ENCODE measurements at regions not wholly inside any gene's neighbourhood (a gene's known extent, or its start where the extent isn't known, plus 50 kb on each side); places are given as distances from the start of the nearest gene placed in this dataset.

GRCh38 chr20:50253101-50253500 is 62.5 kb downstream of the CEBPB start (continued):
- TF ChIP-seq E2F4 (CRISPR knock-in tag; IDR thresholded peaks at IDR 0.05; ENCODE audit: borderline replicate concordance, low read depth) (no peak), ATF3 (CRISPR knock-in tag; conservative IDR thresholded peaks at IDR 0.05) (no peak), CBFB (CRISPR knock-in tag; IDR thresholded peaks at IDR 0.05; ENCODE audit: low read depth) (no peak), SMAD3 (CRISPR knock-in tag; IDR thresholded peaks at IDR 0.05; ENCODE audit: borderline replicate concordance) (no peak), TCF7 (CRISPR knock-in tag; IDR thresholded peaks at IDR 0.05; ENCODE audit: low read depth) (no peak), ZNF425 (CRISPR knock-in tag; conservative IDR thresholded peaks at IDR 0.05) (no peak), RELA (CRISPR knock-in tag; IDR thresholded peaks at IDR 0.05; ENCODE audit: borderline replicate concordance) (no peak), SP1 (CRISPR knock-in tag; conservative IDR thresholded peaks at IDR 0.05) (no peak)
- TF ChIP-seq, protein P1, sequence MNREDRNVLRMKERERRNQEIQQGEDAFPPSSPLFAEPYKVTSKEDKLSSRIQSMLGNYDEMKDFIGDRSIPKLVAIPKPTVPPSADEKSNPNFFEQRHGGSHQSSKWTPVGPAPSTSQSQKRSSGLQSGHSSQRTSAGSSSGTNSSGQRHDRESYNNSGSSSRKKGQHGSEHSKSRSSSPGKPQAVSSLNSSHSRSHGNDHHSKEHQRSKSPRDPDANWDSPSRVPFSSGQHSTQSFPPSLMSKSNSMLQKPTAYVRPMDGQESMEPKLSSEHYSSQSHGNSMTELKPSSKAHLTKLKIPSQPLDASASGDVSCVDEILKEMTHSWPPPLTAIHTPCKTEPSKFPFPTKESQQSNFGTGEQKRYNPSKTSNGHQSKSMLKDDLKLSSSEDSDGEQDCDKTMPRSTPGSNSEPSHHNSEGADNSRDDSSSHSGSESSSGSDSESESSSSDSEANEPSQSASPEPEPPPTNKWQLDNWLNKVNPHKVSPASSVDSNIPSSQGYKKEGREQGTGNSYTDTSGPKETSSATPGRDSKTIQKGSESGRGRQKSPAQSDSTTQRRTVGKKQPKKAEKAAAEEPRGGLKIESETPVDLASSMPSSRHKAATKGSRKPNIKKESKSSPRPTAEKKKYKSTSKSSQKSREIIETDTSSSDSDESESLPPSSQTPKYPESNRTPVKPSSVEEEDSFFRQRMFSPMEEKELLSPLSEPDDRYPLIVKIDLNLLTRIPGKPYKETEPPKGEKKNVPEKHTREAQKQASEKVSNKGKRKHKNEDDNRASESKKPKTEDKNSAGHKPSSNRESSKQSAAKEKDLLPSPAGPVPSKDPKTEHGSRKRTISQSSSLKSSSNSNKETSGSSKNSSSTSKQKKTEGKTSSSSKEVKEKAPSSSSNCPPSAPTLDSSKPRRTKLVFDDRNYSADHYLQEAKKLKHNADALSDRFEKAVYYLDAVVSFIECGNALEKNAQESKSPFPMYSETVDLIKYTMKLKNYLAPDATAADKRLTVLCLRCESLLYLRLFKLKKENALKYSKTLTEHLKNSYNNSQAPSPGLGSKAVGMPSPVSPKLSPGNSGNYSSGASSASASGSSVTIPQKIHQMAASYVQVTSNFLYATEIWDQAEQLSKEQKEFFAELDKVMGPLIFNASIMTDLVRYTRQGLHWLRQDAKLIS (CRISPR knock-in tag; IDR thresholded peaks at IDR 0.05; ENCODE audit: borderline replicate concordance): no peak
- TF ChIP-seq, protein P2, sequence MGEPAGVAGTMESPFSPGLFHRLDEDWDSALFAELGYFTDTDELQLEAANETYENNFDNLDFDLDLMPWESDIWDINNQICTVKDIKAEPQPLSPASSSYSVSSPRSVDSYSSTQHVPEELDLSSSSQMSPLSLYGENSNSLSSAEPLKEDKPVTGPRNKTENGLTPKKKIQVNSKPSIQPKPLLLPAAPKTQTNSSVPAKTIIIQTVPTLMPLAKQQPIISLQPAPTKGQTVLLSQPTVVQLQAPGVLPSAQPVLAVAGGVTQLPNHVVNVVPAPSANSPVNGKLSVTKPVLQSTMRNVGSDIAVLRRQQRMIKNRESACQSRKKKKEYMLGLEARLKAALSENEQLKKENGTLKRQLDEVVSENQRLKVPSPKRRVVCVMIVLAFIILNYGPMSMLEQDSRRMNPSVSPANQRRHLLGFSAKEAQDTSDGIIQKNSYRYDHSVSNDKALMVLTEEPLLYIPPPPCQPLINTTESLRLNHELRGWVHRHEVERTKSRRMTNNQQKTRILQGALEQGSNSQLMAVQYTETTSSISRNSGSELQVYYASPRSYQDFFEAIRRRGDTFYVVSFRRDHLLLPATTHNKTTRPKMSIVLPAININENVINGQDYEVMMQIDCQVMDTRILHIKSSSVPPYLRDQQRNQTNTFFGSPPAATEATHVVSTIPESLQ (CRISPR knock-in tag; IDR thresholded peaks at IDR 0.05): no peak
- TF ChIP-seq, protein P3, sequence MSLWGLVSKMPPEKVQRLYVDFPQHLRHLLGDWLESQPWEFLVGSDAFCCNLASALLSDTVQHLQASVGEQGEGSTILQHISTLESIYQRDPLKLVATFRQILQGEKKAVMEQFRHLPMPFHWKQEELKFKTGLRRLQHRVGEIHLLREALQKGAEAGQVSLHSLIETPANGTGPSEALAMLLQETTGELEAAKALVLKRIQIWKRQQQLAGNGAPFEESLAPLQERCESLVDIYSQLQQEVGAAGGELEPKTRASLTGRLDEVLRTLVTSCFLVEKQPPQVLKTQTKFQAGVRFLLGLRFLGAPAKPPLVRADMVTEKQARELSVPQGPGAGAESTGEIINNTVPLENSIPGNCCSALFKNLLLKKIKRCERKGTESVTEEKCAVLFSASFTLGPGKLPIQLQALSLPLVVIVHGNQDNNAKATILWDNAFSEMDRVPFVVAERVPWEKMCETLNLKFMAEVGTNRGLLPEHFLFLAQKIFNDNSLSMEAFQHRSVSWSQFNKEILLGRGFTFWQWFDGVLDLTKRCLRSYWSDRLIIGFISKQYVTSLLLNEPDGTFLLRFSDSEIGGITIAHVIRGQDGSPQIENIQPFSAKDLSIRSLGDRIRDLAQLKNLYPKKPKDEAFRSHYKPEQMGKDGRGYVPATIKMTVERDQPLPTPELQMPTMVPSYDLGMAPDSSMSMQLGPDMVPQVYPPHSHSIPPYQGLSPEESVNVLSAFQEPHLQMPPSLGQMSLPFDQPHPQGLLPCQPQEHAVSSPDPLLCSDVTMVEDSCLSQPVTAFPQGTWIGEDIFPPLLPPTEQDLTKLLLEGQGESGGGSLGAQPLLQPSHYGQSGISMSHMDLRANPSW (CRISPR knock-in tag; conservative IDR thresholded peaks at IDR 0.05; ENCODE audit: low read depth): no peak
- TF ChIP-seq, protein P4, sequence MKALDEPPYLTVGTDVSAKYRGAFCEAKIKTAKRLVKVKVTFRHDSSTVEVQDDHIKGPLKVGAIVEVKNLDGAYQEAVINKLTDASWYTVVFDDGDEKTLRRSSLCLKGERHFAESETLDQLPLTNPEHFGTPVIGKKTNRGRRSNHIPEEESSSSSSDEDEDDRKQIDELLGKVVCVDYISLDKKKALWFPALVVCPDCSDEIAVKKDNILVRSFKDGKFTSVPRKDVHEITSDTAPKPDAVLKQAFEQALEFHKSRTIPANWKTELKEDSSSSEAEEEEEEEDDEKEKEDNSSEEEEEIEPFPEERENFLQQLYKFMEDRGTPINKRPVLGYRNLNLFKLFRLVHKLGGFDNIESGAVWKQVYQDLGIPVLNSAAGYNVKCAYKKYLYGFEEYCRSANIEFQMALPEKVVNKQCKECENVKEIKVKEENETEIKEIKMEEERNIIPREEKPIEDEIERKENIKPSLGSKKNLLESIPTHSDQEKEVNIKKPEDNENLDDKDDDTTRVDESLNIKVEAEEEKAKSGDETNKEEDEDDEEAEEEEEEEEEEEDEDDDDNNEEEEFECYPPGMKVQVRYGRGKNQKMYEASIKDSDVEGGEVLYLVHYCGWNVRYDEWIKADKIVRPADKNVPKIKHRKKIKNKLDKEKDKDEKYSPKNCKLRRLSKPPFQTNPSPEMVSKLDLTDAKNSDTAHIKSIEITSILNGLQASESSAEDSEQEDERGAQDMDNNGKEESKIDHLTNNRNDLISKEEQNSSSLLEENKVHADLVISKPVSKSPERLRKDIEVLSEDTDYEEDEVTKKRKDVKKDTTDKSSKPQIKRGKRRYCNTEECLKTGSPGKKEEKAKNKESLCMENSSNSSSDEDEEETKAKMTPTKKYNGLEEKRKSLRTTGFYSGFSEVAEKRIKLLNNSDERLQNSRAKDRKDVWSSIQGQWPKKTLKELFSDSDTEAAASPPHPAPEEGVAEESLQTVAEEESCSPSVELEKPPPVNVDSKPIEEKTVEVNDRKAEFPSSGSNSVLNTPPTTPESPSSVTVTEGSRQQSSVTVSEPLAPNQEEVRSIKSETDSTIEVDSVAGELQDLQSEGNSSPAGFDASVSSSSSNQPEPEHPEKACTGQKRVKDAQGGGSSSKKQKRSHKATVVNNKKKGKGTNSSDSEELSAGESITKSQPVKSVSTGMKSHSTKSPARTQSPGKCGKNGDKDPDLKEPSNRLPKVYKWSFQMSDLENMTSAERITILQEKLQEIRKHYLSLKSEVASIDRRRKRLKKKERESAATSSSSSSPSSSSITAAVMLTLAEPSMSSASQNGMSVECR (CRISPR knock-in tag; IDR thresholded peaks at IDR 0.05; ENCODE audit: borderline replicate concordance): no peak
- TF ChIP-seq, protein P5, sequence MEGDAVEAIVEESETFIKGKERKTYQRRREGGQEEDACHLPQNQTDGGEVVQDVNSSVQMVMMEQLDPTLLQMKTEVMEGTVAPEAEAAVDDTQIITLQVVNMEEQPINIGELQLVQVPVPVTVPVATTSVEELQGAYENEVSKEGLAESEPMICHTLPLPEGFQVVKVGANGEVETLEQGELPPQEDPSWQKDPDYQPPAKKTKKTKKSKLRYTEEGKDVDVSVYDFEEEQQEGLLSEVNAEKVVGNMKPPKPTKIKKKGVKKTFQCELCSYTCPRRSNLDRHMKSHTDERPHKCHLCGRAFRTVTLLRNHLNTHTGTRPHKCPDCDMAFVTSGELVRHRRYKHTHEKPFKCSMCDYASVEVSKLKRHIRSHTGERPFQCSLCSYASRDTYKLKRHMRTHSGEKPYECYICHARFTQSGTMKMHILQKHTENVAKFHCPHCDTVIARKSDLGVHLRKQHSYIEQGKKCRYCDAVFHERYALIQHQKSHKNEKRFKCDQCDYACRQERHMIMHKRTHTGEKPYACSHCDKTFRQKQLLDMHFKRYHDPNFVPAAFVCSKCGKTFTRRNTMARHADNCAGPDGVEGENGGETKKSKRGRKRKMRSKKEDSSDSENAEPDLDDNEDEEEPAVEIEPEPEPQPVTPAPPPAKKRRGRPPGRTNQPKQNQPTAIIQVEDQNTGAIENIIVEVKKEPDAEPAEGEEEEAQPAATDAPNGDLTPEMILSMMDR (IDR thresholded peaks at IDR 0.05): no peak

All from WTC11 (cell line).